Neural progenitor cell (in vitro differentiated cells): ENCODE measurements at regions not wholly inside any gene's neighbourhood (a gene's known extent, or its start where the extent isn't known, plus 50 kb on each side); places are given as distances from the start of the nearest gene placed in this dataset.

Source experiments
- EZH2 ChIP-seq: fragments of 200-600 bp; sonication (generic); IDR thresholded peaks from 2 replicates; pipeline ENCODE4 v1.6.1; 2017; ENCODE audit warnings: antibody characterized with exemption, mild to moderate bottlenecking, moderate library complexity
- EZH2phosphoT487 ChIP-seq: fragments of 200-600 bp; sonication (generic); IDR thresholded peaks from 2 replicates; pipeline ENCODE4 v1.6.1; 2017; ENCODE audit warnings: antibody characterized with exemption
- TF ChIP-seq, protein P1 (sequence below): fragments of 200-600 bp; sonication (generic); IDR thresholded peaks from 2 replicates; pipeline ENCODE4 v1.5.1; 2017; ENCODE audit warnings: antibody characterized with exemption, mild to moderate bottlenecking

DNA sequence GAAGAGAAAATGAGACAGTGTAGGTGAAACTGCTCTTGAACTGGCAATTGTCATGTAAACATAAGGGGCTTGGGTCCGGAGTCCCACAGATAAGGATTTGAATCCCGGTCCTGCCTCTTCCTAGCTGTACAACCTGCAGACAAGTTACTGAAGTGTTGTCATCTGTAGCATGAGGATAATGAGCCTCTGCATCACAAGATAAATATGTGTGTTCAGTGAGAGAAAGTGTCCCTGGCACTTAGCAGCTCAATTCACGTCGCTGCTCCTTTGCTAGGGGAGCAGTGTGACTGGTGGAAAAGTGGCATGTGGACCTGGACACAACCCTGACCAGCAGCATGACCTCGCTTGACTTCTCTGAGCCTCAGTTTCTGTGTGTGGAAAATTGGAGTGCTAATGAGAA, 73.7 kb upstream of the NECTIN1 start:
- TF ChIP-seq, protein P1, sequence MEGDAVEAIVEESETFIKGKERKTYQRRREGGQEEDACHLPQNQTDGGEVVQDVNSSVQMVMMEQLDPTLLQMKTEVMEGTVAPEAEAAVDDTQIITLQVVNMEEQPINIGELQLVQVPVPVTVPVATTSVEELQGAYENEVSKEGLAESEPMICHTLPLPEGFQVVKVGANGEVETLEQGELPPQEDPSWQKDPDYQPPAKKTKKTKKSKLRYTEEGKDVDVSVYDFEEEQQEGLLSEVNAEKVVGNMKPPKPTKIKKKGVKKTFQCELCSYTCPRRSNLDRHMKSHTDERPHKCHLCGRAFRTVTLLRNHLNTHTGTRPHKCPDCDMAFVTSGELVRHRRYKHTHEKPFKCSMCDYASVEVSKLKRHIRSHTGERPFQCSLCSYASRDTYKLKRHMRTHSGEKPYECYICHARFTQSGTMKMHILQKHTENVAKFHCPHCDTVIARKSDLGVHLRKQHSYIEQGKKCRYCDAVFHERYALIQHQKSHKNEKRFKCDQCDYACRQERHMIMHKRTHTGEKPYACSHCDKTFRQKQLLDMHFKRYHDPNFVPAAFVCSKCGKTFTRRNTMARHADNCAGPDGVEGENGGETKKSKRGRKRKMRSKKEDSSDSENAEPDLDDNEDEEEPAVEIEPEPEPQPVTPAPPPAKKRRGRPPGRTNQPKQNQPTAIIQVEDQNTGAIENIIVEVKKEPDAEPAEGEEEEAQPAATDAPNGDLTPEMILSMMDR, result no peak
- TF ChIP-seq EZH2 (no peak), EZH2phosphoT487 (no peak)
